ENCODE measurements at regions not wholly inside any gene's neighbourhood (a gene's known extent, or its start where the extent isn't known, plus 50 kb on each side); places are given as distances from the start of the nearest gene placed in this dataset.

GRCh38 chr5:62794456-62794855 is 215.8 kb downstream of the LRRC70 start:
- Histone ChIP-seq H3K9me3 (ENCODE audit: insufficient read depth in 2 of 2, low read depth in 1 of 2, low read length in 1 of 2) (peaks cover 7% of the 10 kb centered on the region in 2 experiments; a peak in 3 of 4 replicates), H3K14ac (ENCODE audit: insufficient read length) (no peak overlapping the region), H4K91ac (replicated peaks; ENCODE audit: insufficient read length, low read length) (no peak overlapping the region), H2BK15ac (ENCODE audit: low read length) (no peak overlapping the region), H2BK5ac (ENCODE audit: low read depth, low read length) (no peak overlapping the region), H3K4me3 (ENCODE audit: extremely low read depth in 1 of 4, insufficient read depth in 2 of 4, low read depth in 3 of 4, low read length in 4 of 4) (no peak overlapping the region), H3K9ac (replicated peaks in 1 of 4; ENCODE audit: extremely low read depth in 1 of 4, low read depth in 3 of 4, low read length in 3 of 4) (no peak overlapping the region), H2BK20ac (ENCODE audit: low read length) (no peak overlapping the region), H4K20me1 (replicated peaks in 1 of 2; ENCODE audit: control insufficient read depth in 1 of 2, insufficient read depth in 2 of 2, low read length in 2 of 2) (no peaks in the 10 kb centered on the region), H3K36me3 (ENCODE audit: control insufficient read depth in 2 of 4, insufficient read depth in 4 of 4, low read length in 3 of 4) (no peaks in the 10 kb centered on the region), H2AK5ac (ENCODE audit: low read depth, low read length) (no peak overlapping the region), H3K79me1 (ENCODE audit: low read depth, low read length) (no peaks in the 10 kb centered on the region), H3K56ac (replicated peaks; ENCODE audit: insufficient read length, low read depth, low read length) (no peak overlapping the region), H2BK120ac (replicated peaks; ENCODE audit: low read depth, low read length) (no peak overlapping the region), H2BK12ac (ENCODE audit: low read depth, low read length) (no peak overlapping the region), H3K18ac (ENCODE audit: extremely low read depth, low read length) (no peak overlapping the region), H3K4me2 (ENCODE audit: insufficient read depth in 1 of 2, low read depth in 2 of 2, low read length in 2 of 2) (no peak overlapping the region), H3K27ac (ENCODE audit: low read depth, low read length) (no peak overlapping the region), H3K23me2 (ENCODE audit: low read depth, low read length) (no peaks in the 10 kb centered on the region), H3K4ac (replicated peaks; ENCODE audit: insufficient read length, low read depth, low read length) (no peak overlapping the region), H3K4me1 (replicated peaks in 1 of 4; ENCODE audit: control insufficient read depth in 3 of 4, insufficient read depth in 4 of 4, low read length in 3 of 4) (no peaks in the 10 kb centered on the region), H4K8ac (ENCODE audit: extremely low read depth, insufficient read depth, low read length) (no peak overlapping the region), H2AFZ (ENCODE audit: low read length) (no peak overlapping the region), H3K27me3 (replicated peaks in 1 of 4; ENCODE audit: control insufficient read depth in 3 of 4, extremely low read depth in 1 of 4, insufficient read depth in 3 of 4, low read length in 3 of 4) (no peaks in the 10 kb centered on the region), H4K5ac (ENCODE audit: insufficient read length, low read depth, low read length) (no peak overlapping the region), H3K23ac (ENCODE audit: insufficient read length) (no peak overlapping the region), H3K79me2 (ENCODE audit: control insufficient read depth in 1 of 2, insufficient read depth in 2 of 2, low read length in 2 of 2) (no peaks in the 10 kb centered on the region)
- ChIA-PET CTCF (ENCODE audit: partially characterized antibody) (interaction anchor here (1.4 to 2.0 kb wide), 2 partner anchors 16 to 335 kb away, joined by 4 to 5 read pairs; no protein-coding TSS in a partner anchor), POLR2A (ENCODE audit: partially characterized antibody) (no interaction called here)
- 91% methylated on average over 4 of the region's 4 CpGs; no CpG with 5 or more reads in 1 of the 2 experiments for WGBS, 2 experiments (ENCODE audit: extremely low coverage in 1 of 2, insufficient coverage in 1 of 2, insufficient read length in 1 of 2, insufficient replicate concordance in 2 of 2, low coverage in 1 of 2, low lambda C conversion rate in 2 of 2, missing lambda C conversion rate in 1 of 2)
- TF ChIP-seq TBP (IDR thresholded peaks at IDR 0.05; ENCODE audit: low read depth, low read length) (no peak), EGR1 (IDR thresholded peaks at IDR 0.05; ENCODE audit: borderline replicate concordance, low read depth, low read length) (no peak), HDAC6 (IDR thresholded peaks at IDR 0.05; ENCODE audit: low read depth, low read length) (no peak), SP4 (IDR thresholded peaks at IDR 0.05; ENCODE audit: low read length) (no peak), SIX5 (IDR thresholded peaks at IDR 0.05; ENCODE audit: low read depth, low read length) (no peak), EP300 (IDR thresholded peaks at IDR 0.05; ENCODE audit: borderline replicate concordance in 1 of 2, low read depth in 2 of 2, low read length in 2 of 2) (no peak), RFX5 (IDR thresholded peaks at IDR 0.05; ENCODE audit: borderline replicate concordance, low read depth, low read length) (no peak)
- TF ChIP-seq, protein P1, sequence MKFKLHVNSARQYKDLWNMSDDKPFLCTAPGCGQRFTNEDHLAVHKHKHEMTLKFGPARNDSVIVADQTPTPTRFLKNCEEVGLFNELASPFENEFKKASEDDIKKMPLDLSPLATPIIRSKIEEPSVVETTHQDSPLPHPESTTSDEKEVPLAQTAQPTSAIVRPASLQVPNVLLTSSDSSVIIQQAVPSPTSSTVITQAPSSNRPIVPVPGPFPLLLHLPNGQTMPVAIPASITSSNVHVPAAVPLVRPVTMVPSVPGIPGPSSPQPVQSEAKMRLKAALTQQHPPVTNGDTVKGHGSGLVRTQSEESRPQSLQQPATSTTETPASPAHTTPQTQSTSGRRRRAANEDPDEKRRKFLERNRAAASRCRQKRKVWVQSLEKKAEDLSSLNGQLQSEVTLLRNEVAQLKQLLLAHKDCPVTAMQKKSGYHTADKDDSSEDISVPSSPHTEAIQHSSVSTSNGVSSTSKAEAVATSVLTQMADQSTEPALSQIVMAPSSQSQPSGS (IDR thresholded peaks at IDR 0.05; ENCODE audit: low read length), result no peak
- no peak for DNase-seq (ENCODE audit: low read depth in 1 of 2, low spot score in 2 of 2)
- no peak for FAIRE-seq

All from H1 (cell line).